Cerebellar cortex (tissue), 1 donor: ENCODE measurements at regions not wholly inside any gene's neighbourhood (a gene's known extent, or its start where the extent isn't known, plus 50 kb on each side); places are given as distances from the start of the nearest gene placed in this dataset.

Experiments
- DNase-seq: peaks from one replicate; pipeline ENCODE4 v3.0.0-alpha.2; 2015; ENCODE audit warnings: low spot score

- no peak for DNase-seq
Observed at GRCh38 chr2:147550995-147551731, 293.7 kb upstream of the ACVR2A start.

DNA sequence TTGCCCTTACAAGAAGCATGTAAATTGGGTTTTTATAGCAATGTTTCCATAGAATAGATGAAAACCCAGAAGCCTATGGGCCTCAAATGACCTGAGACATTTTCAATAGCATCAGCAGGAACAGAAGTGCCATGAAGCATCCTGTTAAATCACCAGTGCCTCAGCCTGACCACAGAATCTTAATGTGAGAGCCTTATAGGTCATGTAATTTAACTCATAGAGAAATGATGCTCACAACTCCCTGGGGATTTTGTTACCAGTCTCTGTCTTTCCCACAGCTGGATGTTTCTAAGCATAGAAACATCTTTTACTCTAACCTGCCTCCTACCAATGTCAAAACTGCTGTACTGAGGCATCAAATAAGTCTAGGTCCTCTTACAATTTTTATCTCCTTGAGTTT, 295.8 kb upstream of the ACVR2A start:
- no peak for DNase-seq

DNA sequence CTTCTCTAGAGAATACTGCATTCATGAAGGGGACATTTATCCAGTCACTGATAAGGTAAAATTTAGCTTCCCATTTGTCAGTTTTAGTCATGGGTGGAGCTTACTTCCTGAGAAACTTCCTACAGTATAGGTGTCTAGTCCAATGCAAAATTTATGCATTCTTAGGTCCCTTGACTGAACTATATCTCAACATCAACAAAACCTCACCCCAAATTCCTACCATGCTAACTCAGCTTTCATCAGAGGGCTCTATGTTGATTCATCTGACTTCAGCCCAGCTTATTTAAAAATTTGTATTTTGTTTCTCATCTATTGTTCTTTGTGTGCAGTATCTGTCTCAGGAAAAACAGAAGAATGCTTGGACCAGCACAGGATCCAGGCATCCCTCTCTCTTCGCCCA, 296.4 kb upstream of the ACVR2A start:
- no peak for DNase-seq

DNA sequence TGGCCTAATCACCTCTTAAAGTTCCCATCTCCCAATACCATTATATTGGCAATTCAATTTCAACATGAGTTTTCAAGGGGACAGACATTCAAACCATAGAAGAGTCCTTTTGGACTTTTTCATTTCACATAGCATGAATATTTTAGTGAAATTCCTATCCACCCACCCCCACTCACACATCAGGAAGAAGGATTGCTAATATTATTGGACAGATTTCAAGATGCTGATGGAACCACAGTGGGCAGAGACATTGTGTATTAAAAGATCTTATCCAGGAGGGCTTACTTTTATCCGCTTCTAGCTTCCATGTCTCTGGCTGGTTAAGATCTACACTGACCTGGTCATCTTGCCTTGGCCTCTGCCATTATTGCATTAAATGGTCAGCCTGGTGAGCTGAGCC, 297.4 kb upstream of the ACVR2A start:
- no peak for DNase-seq

GRCh38 chr2:147546109-147546508, 298.7 kb upstream of the ACVR2A start:
- no peak for DNase-seq

DNA sequence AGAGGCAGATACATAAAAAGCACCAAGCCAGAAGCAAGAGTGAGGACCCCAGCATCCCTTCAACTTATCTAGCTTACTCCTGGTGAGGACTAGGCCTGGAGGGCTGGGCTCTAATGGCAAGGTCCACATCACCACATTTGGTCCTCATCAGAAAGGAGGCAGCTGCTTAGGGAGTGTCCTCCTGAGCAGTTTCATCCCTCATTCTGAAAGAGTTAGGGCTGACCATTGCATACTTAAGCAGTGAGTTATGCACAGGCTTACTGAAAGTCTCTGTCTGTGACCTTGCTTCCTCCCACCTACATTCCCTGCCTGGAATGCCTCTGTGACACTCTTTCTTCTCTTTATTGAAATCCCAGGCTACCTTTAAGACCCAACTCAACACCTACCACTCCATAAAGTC, 301.8 kb upstream of the ACVR2A start:
- no peak for DNase-seq

- no peak for DNase-seq
Observed at GRCh38 chr2:147542351-147542750, 302.5 kb upstream of the ACVR2A start.

GRCh38 chr2:147541314-147541713, 303.5 kb upstream of the ACVR2A start:
- no peak for DNase-seq

DNA sequence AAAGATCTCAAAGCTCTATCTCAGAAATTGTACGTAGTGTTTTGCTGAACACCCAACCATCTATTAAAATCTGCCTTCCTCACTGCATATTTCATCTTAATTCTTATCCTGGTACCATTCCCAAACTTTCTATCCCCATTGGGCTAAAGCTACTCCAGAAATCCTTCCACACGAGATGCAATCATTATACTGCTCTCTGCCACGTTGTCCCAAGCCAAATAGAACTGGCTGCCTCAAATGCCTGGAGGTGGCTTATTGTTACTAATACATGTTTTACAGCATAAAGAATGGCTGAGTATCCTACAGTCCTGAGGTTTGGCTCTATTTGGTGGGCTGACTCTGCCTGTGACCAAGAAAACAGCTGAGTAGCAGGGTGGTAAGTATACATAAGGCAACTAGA, 306.0 kb upstream of the ACVR2A start:
- no peak for DNase-seq

DNA sequence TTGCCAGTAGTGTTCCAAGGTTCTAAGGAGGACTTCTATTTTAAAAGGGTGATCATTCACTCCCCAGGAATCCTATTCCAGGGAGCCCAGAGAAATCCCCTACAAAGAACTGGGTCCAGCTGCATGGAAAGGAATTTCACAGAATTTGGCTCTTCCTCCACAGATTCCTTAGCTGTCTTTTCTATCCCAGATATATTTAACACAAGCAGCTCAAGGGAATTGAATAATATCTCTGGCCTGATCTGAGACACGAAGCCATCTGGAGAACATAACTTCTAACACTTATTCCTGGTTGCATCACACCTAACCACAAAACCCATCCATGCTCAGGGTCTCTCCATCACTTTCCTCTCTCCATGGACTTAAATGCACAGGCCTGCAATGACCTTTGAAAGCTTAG, 306.7 kb upstream of the ACVR2A start:
- DNase-seq, result no peak

- DNase-seq, result no peak
Observed at GRCh38 chr2:147531269-147531668, 313.6 kb upstream of the ACVR2A start.

- no peak for DNase-seq
Observed at GRCh38 chr2:147530033-147530432, 314.8 kb upstream of the ACVR2A start.

DNA sequence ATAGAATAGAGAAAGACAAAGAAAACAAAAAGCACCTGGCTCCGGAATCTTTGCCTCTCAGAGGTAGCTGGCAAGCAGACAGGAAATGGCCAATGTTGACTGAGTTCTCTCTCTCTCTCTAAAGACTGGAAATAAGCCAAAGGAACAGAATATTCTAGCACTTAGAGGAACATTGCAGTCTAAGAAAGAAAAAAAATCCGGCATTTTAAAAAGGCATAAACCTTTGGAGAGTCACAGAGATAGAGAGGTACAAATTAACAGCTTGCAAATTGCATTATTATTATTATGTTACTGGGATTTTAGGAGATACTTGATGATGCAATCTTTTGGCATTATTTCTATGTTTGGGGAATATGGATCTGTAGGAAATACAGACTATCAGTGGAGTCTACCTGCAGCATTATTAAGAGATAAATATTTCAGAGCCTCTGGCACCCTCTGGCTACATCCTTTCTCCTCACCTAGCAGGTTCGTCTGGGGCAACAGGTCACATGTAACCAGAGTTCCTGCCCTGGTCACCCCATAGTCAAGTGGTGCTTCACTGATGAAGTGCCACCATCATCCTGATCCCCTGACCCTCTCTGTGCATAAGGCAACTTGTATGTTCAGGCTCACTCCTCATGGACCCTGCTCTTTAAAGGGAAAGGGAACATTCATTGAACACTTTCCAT, 318.9 kb upstream of the ACVR2A start:
- DNase-seq, result no peak

DNA sequence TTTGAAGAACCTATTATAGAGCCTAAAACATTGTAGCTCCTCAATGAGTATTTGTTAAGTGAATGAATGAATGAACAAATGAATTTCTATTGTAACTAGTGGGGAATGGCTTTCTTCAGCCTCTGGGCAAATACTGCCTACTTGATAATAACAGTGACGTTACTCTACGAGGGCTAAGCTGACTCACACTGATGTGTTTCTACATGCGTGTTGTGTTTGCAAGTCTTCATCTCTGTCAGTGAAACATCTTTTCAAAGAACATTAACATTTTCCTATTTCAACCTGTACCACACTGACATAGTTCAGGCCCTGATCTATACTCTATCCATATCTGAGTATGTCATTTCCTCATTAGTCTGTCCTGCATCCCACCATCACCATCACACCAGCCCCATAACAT, 319.9 kb upstream of the ACVR2A start:
- DNase-seq, result no peak

DNA sequence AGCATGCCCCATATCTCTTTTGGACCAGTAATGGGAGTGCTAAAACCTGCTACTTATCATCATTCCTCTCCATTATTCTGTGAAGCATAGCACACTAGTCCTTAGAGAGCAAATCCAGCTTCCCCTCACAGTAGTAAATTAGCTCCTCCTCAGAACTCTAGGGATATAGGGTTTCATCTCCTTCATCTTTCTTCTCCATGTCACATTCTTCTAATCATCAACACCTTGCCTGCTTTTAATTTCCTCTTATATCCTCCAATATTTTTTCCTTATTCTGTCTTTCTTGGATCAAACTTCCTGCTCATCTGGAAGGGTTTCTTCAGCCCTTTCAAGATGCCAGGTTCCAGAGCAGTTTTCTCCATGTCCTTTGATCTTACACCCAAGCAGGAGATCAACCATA, 321.4 kb upstream of the ACVR2A start:
- no peak for DNase-seq

GRCh38 chr2:147521936-147522335, 322.9 kb upstream of the ACVR2A start:
- DNase-seq, result no peak

DNA sequence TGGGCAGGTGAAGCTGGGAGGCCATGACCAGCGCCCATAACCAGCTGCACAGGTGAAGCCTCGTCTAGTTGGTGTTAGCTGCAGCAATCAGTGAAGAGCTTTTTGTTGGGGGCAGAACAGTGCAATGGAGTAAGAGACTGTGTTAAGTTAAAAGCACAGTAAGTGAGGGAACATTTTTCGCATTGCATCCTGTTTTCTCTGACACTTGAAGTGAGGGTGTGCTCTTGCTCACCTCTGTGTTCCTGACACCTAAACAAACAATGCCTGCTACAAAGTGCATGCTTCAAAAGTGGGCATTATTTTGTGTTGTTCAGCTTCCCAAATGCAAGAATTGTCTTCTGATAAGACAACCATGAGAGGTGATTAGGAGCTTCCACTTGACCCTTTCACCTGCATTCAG, 324.0 kb upstream of the ACVR2A start:
- DNase-seq, result no peak

DNA sequence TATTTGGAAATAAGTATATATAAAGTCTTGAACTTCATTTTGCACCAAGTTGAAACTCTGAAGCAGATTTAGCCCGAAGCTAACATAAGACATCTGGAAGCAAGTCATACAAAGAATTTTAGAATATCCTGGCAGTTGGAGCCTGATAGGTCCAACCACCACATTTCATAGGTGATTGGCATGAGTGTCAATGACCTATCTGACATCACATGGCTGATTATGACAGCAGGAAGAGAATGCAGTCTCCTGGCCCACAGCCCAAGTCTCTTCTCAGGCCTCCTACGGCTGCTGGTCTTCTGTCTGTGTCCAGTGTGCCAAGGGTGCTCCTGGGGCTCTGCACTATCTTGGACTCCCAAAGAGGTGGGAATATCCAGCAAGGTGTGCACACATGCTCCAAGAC, 325.7 kb upstream of the ACVR2A start:
- DNase-seq, result no peak

GRCh38 chr2:147515213-147515612, 329.6 kb upstream of the ACVR2A start:
- no peak for DNase-seq

DNA sequence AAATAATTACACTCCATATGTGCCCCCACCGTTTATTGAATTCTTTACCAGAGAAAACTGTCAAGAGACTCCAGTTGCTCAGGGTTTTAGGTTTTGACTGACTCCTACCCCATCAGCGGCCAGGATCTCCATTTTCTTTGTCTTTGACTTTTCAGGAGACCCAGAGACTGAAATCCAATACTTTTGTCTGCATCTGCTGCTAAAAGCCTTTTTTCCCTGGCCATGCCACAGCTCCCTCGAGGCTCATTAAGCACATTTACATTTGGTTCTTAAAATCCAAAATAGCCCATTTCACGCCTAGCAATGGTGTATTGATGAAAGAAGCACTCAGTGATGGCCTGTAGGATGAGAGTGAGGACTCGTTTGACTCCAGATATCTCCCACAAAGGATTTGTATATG, 332.6 kb upstream of the ACVR2A start:
- no peak for DNase-seq

- no peak for DNase-seq
Observed at GRCh38 chr2:147511491-147511948, 333.3 kb upstream of the ACVR2A start.

GRCh38 chr2:147509821-147510220, 335.0 kb upstream of the ACVR2A start:
- no peak for DNase-seq

- no peak for DNase-seq
Observed at GRCh38 chr2:147506889-147507288, 337.9 kb upstream of the ACVR2A start.
